HCT116 (cell line): ENCODE measurements at regions not wholly inside any gene's neighbourhood (a gene's known extent, or its start where the extent isn't known, plus 50 kb on each side); places are given as distances from the start of the nearest gene placed in this dataset.

ENCODE experiments used
- ATAC-seq: fragments of 200-7000 bp; cut with Tn5 transposase; 2 replicates; pipeline ENCODE4 v1.9.1; 2020; ENCODE audit warnings: mild to moderate bottlenecking, moderate library complexity
- BruUV-seq: library from RNA; stranded (reverse); fragments of 400-500 nt; replicated peaks from 2 replicates; lab custom pipeline; 2021; lab: Mats Ljungman, UMichigan
- CTCF ChIA-PET: fragments of 300-600 bp; sonication (Branson Sonifier 250); formaldehyde crosslinking; loops from one replicate; lab custom pipeline; 2021; ENCODE audit warnings: antibody characterized with exemption; lab: Charles Lee
- POLR2A ChIA-PET: fragments of 300-600, 350-600 bp; sonication (Branson Sonifier 250); formaldehyde crosslinking; loops from one replicate; lab custom pipeline; 2021; ENCODE audit warnings: antibody characterized with exemption; lab: Charles Lee
- RAD21 ChIA-PET, 2 experiments: fragments of 300-600 bp; sonication (Branson Sonifier 250); formaldehyde crosslinking; loops; one replicate each; lab custom pipeline; 2023; ENCODE audit warnings: low total read pairs in 2 of 2; ENCODE audit not compliant: uncharacterized antibody in 2 of 2, unreplicated experiment in 2 of 2, low non-redundant PET in 1 of 2; lab: Charles Lee
- DNase-seq: peaks from one replicate; pipeline ENCODE4 v3.0.0-alpha.2; 2010; ENCODE audit warnings: low read depth, low spot score
- H2AFZ ChIP-seq: fragments of 200-600 bp; shearing (Covaris generic), sonication (generic); 2 replicates; pipeline ENCODE4 v1.6.1; 2017; ENCODE audit warnings: low read depth, mixed run types, mixed read lengths, antibody characterized with exemption, low read length; ENCODE audit not compliant: poor library complexity, severe bottlenecking
- H3K27ac ChIP-seq: 2 replicates; pipeline ENCODE4 v1.5.1; 2012; ENCODE audit warnings: low read depth, low read length
- H3K27me3 ChIP-seq: fragments of 200-600 bp; sonication (generic); 2 replicates; pipeline ENCODE4 v1.6.1; 2016; ENCODE audit warnings: mixed run types, low read length, mixed read lengths; ENCODE audit not compliant: insufficient read depth
- H3K36me3 ChIP-seq, 2 experiments: fragments of 200-500 bp in 1 of 2; fragments of 200-600 bp in 1 of 2; sonication (Bioruptor generic) in 1 of 2; sonication (generic) in 1 of 2; 2 replicates each; pipeline versions ENCODE4 v1.5.1 to v1.6.1; 2014 to 2016; ENCODE audit warnings: low read length in 2 of 2, inconsistent platforms in 1 of 2, mixed read lengths in 1 of 2, mixed run types in 1 of 2; ENCODE audit not compliant: insufficient read depth in 2 of 2, control insufficient read depth in 1 of 2
- H3K4me1 ChIP-seq, 2 experiments: fragments of 200-600 bp in 1 of 2; sonication (generic) in 1 of 2; 2 replicates each; pipeline versions ENCODE4 v1.5.1 to v1.6.1; 2012 to 2017; ENCODE audit warnings: low read length in 2 of 2, inconsistent platforms in 1 of 2, mild to moderate bottlenecking in 1 of 2, mixed read lengths in 1 of 2, mixed run types in 1 of 2, moderate library complexity in 1 of 2; ENCODE audit not compliant: insufficient read depth in 2 of 2, control insufficient read depth in 1 of 2
- H3K4me2 ChIP-seq: fragments of 200-600 bp; sonication (generic); 2 replicates; pipeline ENCODE4 v1.6.1; 2017; ENCODE audit warnings: mixed run types, low read length, mixed read lengths
- H3K4me3 ChIP-seq, 2 experiments: fragments of 200-600 bp in 1 of 2; sonication (generic) in 1 of 2; replicated peaks in 1 of 2; 2 replicates each; pipeline ENCODE4 v1.5.1; 2011 to 2016; ENCODE audit warnings: low read length in 2 of 2, control low read depth in 1 of 2, low read depth in 1 of 2, mild to moderate bottlenecking in 1 of 2, mixed read lengths in 1 of 2, mixed run types in 1 of 2
- H3K79me2 ChIP-seq: fragments of 200-600 bp; sonication (generic); 2 replicates; pipeline ENCODE4 v1.6.1; 2017; ENCODE audit warnings: mild to moderate bottlenecking, mixed run types, low read length, moderate library complexity, mixed read lengths; ENCODE audit not compliant: insufficient read depth
- H3K9ac ChIP-seq: fragments of 200-600 bp; sonication (generic); 2 replicates; pipeline ENCODE4 v1.6.1; 2016; ENCODE audit warnings: low read length, mixed read lengths
- H3K9me2 ChIP-seq: fragments of 200-600 bp; sonication (generic), shearing (Covaris generic); 2 replicates; pipeline ENCODE4 v1.6.1; 2017; ENCODE audit warnings: mixed run types, mild to moderate bottlenecking, moderate library complexity; ENCODE audit not compliant: insufficient read depth
- H3K9me3 ChIP-seq, 2 experiments: fragments of 200-500 bp in 1 of 2; fragments of 200-600 bp in 1 of 2; sonication (Bioruptor generic) in 1 of 2; sonication (generic) in 1 of 2; 2 replicates each; pipeline ENCODE4 v1.6.1; 2014 to 2017; ENCODE audit warnings: low read length in 2 of 2, mixed read lengths in 2 of 2, inconsistent platforms in 1 of 2, low read depth in 1 of 2, mild to moderate bottlenecking in 1 of 2, mixed run types in 1 of 2, moderate library complexity in 1 of 2; ENCODE audit not compliant: control insufficient read depth in 1 of 2, insufficient read depth in 1 of 2
- H4K20me1 ChIP-seq: fragments of 200-600 bp; sonication (generic), shearing (Covaris generic); 2 replicates; pipeline ENCODE4 v1.6.1; 2017; ENCODE audit warnings: mixed run types, mild to moderate bottlenecking, moderate library complexity; ENCODE audit not compliant: insufficient read depth
- CBX3 ChIP-seq: IDR thresholded peaks from 2 replicates; pipeline ENCODE4 v1.6.1; 2012; ENCODE audit warnings: low read depth
- CEBPB ChIP-seq: IDR thresholded peaks from 2 replicates; pipeline ENCODE4 v1.6.1; 2012; ENCODE audit warnings: low read depth
- EGR1 ChIP-seq: IDR thresholded peaks from 2 replicates; pipeline ENCODE4 v1.6.1; 2012; ENCODE audit warnings: low read depth
- FOSL1 ChIP-seq: IDR thresholded peaks from 2 replicates; pipeline ENCODE4 v1.6.1; 2012; ENCODE audit warnings: low read depth
- MAX ChIP-seq: IDR thresholded peaks from 2 replicates; pipeline ENCODE4 v1.6.1; 2012
- SP1 ChIP-seq: IDR thresholded peaks from 2 replicates; pipeline ENCODE4 v1.6.1; 2012; ENCODE audit warnings: low read depth
- SRF ChIP-seq: IDR thresholded peaks from 2 replicates; pipeline ENCODE4 v1.6.1; 2012; ENCODE audit warnings: low read depth
- TCF7L2 ChIP-seq: IDR thresholded peaks from 2 replicates; pipeline ENCODE4 v1.7.0; 2011; ENCODE audit warnings: borderline replicate concordance, inconsistent platforms; ENCODE audit not compliant: insufficient read depth, insufficient read length; ENCODE audit errors: extremely low read depth
- ZBTB33 ChIP-seq: IDR thresholded peaks from 2 replicates; pipeline ENCODE4 v1.6.1; 2011; ENCODE audit warnings: mild to moderate bottlenecking, low read length, moderate library complexity; ENCODE audit not compliant: insufficient replicate concordance; ENCODE audit errors: extremely low read depth
- ZNF274 ChIP-seq: fragments of 200-500 bp; sonication (Bioruptor generic); IDR thresholded peaks from 2 replicates; pipeline ENCODE4 v1.6.1; 2014; ENCODE audit warnings: mild to moderate bottlenecking, low read depth, low read length, inconsistent platforms
- intact Hi-C: fragments of 100-400 bp; cut with micrococcal nuclease; formaldehyde crosslinking; loops from 2 replicates; pipeline ENCODE4 v1.10.0; 2022

DNA sequence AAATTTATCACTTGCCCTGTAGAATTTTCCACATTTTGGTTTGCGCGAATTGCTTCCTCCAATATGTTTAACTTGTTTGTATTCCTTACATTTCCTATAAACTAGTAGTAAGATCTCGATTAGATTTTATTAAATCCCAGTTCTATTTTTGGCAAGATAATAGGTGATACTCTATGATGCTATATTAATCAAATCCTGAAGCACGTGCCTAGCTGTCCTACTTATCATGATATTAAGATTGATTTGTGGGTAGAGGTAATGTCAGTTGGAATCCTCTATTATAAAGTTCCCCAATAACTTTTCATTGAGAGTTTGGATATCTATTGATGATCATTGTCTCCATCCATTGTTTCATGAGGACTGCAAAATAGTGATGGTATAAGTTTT is 82.8 kb upstream of the RIPOR2 start (continued):
- TF ChIP-seq MAX (no peak), CBX3 (no peak), TCF7L2 (no peak), CEBPB (no peak), SP1 (no peak)

DNA sequence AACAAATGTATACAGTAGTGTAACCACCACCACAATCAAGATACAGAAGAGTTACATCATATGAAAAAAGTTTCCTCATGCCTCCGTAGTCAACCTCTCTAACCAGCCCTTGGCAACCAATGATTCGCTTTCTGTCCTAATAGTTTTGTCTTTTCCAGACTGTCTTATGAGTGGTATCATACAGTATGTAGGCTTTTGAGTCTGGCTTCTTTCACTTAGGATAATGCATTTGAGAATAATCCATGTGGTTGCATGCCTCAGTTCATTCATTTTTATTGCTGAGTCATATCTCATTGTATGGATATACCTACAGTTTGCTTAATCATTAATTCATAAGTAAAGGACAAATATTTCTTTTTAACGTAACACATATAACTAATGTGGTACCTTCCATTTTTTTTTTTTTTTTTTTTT is 86.4 kb upstream of the RIPOR2 start:
- BruUV-seq: no TSS peak
- no peak for DNase-seq

More for the DNA sequence above, 86.4 kb upstream of the RIPOR2 start:
- intact Hi-C loops: no loop called here
- Histone ChIP-seq H3K79me2 (no peaks in the 10 kb centered on the region), H3K4me2 (no peak overlapping the region), H4K20me1 (no peaks in the 10 kb centered on the region), H3K27me3 (no peaks in the 10 kb centered on the region), H3K9me2 (no peaks in the 10 kb centered on the region), H3K9ac (no peak overlapping the region), H3K9me3 (no peaks in the 10 kb centered on the region), H3K4me1 (peaks cover 0 to 4% of the 10 kb centered on the region in 2 experiments; a peak in 1 of 4 replicates), H3K36me3 (no peaks in the 10 kb centered on the region), H3K27ac (no peak overlapping the region), H2AFZ (no peak overlapping the region), H3K4me3 (no peak overlapping the region)
- ATAC-seq: no peak
- ChIA-PET RAD21 (no interaction called here), CTCF (no interaction called here), POLR2A (no interaction called here)
- no peak for TF ChIP-seq FOSL1
- TF ChIP-seq SP1: no peak
- TF ChIP-seq EGR1: no peak
- TF ChIP-seq ZBTB33: no peak
- TF ChIP-seq ZNF274: no peak
- no peak for TF ChIP-seq CBX3
- TF ChIP-seq CEBPB: no peak
- TF ChIP-seq SRF: no peak
